ENCODE measurements at regions not wholly inside any gene's neighbourhood (a gene's known extent, or its start where the extent isn't known, plus 50 kb on each side); places are given as distances from the start of the nearest gene placed in this dataset.

DNA sequence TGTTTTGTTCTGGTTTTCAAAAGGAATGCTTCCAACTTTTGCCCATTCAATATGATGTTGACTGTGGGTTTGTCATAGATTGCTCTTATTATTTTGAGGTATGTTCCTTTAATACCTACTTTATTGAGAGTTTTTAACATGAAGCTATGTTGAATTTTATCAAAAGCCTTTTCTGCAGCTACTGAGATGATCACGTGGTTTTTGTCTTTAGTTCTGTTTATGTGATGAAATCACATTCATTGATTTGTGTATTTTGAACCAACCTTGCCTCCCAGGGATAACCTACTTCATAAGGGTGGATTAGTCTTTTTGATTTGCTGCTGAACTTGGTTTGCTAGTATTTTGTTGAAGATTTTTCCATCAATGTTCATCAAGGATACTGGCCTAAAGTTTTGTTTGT, 92.7 kb upstream of the TCF21 start:
- intact Hi-C loops (cut with DNase I), result no loop called here
- WGBS, result 90% methylated on average over 1 of the region's 1 CpG
- TF ChIP-seq POLR2AphosphoS5 (IDR thresholded peaks at IDR 0.05) (no peak), POLR2A (IDR thresholded peaks at IDR 0.05) (no peak)
- TF ChIP-seq, protein P1, sequence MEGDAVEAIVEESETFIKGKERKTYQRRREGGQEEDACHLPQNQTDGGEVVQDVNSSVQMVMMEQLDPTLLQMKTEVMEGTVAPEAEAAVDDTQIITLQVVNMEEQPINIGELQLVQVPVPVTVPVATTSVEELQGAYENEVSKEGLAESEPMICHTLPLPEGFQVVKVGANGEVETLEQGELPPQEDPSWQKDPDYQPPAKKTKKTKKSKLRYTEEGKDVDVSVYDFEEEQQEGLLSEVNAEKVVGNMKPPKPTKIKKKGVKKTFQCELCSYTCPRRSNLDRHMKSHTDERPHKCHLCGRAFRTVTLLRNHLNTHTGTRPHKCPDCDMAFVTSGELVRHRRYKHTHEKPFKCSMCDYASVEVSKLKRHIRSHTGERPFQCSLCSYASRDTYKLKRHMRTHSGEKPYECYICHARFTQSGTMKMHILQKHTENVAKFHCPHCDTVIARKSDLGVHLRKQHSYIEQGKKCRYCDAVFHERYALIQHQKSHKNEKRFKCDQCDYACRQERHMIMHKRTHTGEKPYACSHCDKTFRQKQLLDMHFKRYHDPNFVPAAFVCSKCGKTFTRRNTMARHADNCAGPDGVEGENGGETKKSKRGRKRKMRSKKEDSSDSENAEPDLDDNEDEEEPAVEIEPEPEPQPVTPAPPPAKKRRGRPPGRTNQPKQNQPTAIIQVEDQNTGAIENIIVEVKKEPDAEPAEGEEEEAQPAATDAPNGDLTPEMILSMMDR (IDR thresholded peaks at IDR 0.05), result no peak
- H3K27ac ChIP-seq, result no peak overlapping the region
- H3K36me3 ChIP-seq, result no peaks in the 10 kb centered on the region
- no peaks in the 10 kb centered on the region for H3K27me3 ChIP-seq (replicated peaks; ENCODE audit: insufficient read depth)
- H3K9me3 ChIP-seq, result no peaks in the 10 kb centered on the region
- no peaks in the 10 kb centered on the region for H3K4me1 ChIP-seq (replicated peaks)
- H3K4me3 ChIP-seq, result no peak overlapping the region
- DNase-seq (ENCODE audit: low spot score), result no peak

DNA sequence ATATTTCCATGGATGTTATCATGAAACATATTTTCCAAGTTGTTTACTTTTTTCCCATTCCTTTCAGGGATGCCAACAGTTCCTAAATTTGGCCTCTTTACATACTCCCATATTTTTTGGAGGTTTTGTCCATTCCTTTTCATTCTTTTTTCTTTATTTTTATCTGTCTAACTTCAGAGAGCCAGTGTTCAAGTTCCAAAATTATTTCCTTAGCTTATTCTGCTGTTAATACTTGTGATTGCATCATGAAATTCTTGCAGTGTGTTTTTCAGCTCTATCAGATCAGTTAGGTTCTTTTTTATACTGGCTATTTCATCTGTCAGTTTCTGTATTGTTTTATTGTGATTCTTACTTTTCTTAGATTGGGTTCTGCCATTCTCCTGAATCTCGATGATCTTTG, 89.9 kb upstream of the TCF21 start:
- no peaks in the 10 kb centered on the region for H3K4me1 ChIP-seq (replicated peaks)
- H3K36me3 ChIP-seq, result no peaks in the 10 kb centered on the region
- H3K27me3 ChIP-seq (replicated peaks; ENCODE audit: insufficient read depth), result no peaks in the 10 kb centered on the region
- TF ChIP-seq POLR2AphosphoS5 (IDR thresholded peaks at IDR 0.05), result no peak
- TF ChIP-seq POLR2A (IDR thresholded peaks at IDR 0.05), result no peak
- TF ChIP-seq, protein P1 (IDR thresholded peaks at IDR 0.05), result no peak
- H3K27ac ChIP-seq, result no peak overlapping the region
- H3K4me3 ChIP-seq, result no peak overlapping the region
- DNase-seq (ENCODE audit: low spot score), result no peak
- H3K9me3 ChIP-seq, result no peaks in the 10 kb centered on the region
- intact Hi-C loops (cut with DNase I), result no loop called here
- WGBS, result 100% methylated on average over 1 of the region's 1 CpG

DNA sequence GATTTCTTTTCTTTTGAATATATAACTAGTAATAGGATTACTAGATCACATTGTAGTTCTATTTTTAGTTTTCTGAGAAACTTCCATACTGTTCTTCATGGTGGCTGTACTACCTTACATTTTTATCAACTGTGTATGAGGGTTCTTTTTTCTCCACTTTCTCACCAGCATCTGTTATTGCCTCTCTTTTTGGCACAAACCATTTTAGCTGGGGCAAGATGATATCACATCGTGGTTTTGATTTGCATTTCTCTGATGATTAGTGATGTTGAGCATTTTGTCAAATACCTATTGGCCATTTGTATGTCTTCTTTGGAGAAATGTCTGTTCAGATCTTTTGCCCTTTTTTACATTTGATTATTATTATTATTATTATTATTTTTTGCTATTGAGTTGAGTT, 86.1 kb upstream of the TCF21 start:
- TF ChIP-seq, protein P1 (IDR thresholded peaks at IDR 0.05), result no peak
- Histone ChIP-seq H3K27me3 (replicated peaks; ENCODE audit: insufficient read depth) (no peaks in the 10 kb centered on the region), H3K36me3 (no peaks in the 10 kb centered on the region), H3K9me3 (no peaks in the 10 kb centered on the region), H3K4me1 (replicated peaks) (no peaks in the 10 kb centered on the region), H3K27ac (no peak overlapping the region), H3K4me3 (no peak overlapping the region)
- DNase-seq (ENCODE audit: low spot score), result no peak
- 97% methylated on average over 1 of the region's 1 CpG for WGBS
- intact Hi-C loops (cut with DNase I), result no loop called here

DNA sequence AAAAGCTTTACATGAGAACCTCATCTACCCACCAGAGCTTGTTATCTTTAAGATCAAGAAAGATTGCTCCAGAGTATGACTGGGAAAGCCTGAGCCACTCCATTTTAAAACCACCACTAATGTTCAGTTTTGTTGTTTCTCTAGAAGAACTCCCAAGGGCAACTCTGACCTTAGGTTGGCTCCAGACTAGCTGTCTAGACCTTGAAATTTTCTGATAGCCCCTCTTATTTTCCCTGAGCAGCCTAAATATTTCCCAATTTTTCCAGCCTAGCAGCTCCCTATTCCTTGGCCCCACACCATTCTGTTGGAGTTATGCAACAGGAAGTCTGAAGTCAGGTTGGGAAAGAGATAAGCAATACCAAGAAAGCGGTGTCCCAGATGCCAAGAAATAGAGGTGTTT, 84.6 kb upstream of the TCF21 start:
- Histone ChIP-seq H3K4me1 (replicated peaks) (no peaks in the 10 kb centered on the region), H3K27me3 (replicated peaks; ENCODE audit: insufficient read depth) (no peaks in the 10 kb centered on the region), H3K4me3 (no peak overlapping the region), H3K36me3 (no peaks in the 10 kb centered on the region), H3K27ac (no peak overlapping the region), H3K9me3 (no peaks in the 10 kb centered on the region)
- WGBS, result 94% methylated on average over 1 of the region's 1 CpG
- TF ChIP-seq POLR2A (IDR thresholded peaks at IDR 0.05) (no peak), POLR2AphosphoS5 (IDR thresholded peaks at IDR 0.05) (no peak)
- TF ChIP-seq, protein P1 (IDR thresholded peaks at IDR 0.05), result no peak
- intact Hi-C loops (cut with DNase I), result no loop called here
- DNase-seq (ENCODE audit: low spot score), result no peak

DNA sequence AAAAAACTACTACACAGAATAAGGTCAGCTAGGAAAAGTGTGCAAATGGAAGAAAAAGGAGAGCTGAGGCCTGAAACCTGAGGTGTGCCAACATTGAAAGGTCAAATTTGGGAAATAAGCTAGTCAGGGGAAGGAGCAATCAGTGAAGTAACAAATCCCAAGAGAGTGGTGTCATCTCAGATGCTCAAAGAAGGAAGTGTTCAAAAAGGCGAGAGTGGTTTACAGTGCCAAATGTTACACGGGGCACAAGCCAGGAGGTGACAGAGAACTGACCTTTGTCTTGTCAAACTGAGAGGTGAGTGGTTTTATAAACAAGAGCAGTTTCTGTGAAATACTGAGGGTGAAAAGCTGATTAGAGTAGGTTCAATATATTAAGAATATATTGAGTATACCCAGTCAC, 83.0 kb upstream of the TCF21 start:
- TF ChIP-seq, protein P1 (IDR thresholded peaks at IDR 0.05), result no peak
- TF ChIP-seq POLR2AphosphoS5 (IDR thresholded peaks at IDR 0.05), result no peak
- TF ChIP-seq POLR2A (IDR thresholded peaks at IDR 0.05), result no peak
- 80% methylated on average over 2 of the region's 2 CpGs for WGBS
- intact Hi-C loops (cut with DNase I), result no loop called here
- Histone ChIP-seq H3K27ac (no peak overlapping the region), H3K36me3 (no peaks in the 10 kb centered on the region), H3K4me3 (no peak overlapping the region), H3K27me3 (replicated peaks; ENCODE audit: insufficient read depth) (no peaks in the 10 kb centered on the region), H3K4me1 (replicated peaks) (no peaks in the 10 kb centered on the region), H3K9me3 (no peaks in the 10 kb centered on the region)
- no peak for DNase-seq (ENCODE audit: low spot score)
